ENCODE measurements at regions not wholly inside any gene's neighbourhood (a gene's known extent, or its start where the extent isn't known, plus 50 kb on each side); places are given as distances from the start of the nearest gene placed in this dataset.

DNA sequence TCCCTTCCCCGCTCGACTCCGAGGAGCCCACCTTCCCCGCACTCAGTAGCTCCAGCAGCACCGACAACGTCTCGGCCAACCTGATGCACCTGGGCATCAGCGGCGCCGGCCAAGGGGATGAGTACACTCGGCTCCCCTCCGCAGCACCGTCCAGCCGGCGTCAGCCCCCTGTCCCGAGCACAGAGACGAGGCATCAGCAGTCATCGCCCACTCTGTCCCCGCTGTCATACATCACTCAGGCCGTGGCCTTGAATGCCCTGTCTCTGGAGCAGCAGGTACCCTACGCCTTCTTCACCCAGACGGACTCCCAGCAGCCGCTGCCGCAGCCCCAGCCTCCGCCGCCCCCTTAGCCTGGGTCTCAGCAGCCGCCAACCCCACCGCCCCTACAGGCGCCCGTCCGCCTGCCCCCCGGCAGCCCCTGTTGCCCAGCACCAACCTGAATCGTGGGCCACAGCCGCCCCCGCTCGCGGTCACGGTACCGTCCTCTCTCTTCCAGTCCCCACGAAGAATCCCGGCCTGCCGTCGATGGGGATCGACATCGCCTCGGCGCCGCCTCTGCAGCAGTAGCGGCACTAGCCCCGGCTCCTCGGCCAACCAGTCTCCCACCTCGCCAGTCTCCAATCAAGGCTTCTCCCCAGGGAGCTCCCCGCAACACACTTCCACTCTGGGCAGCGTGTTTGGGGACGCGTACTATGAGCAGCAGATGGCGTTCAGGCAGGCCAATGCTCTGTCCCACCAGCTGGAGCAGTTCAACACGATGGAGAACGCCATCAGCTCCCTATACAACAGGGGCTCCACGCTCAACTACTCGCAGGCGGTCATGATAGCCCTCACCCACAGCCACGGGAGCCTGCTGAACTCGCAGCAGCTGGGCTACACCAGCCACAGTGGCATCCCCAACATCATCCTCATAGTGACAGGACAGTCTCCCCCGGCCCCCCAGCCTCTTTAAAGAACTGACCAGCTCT lies 1195.9 kb upstream of the CHAC2 start:
- TF ChIP-seq, protein P1, sequence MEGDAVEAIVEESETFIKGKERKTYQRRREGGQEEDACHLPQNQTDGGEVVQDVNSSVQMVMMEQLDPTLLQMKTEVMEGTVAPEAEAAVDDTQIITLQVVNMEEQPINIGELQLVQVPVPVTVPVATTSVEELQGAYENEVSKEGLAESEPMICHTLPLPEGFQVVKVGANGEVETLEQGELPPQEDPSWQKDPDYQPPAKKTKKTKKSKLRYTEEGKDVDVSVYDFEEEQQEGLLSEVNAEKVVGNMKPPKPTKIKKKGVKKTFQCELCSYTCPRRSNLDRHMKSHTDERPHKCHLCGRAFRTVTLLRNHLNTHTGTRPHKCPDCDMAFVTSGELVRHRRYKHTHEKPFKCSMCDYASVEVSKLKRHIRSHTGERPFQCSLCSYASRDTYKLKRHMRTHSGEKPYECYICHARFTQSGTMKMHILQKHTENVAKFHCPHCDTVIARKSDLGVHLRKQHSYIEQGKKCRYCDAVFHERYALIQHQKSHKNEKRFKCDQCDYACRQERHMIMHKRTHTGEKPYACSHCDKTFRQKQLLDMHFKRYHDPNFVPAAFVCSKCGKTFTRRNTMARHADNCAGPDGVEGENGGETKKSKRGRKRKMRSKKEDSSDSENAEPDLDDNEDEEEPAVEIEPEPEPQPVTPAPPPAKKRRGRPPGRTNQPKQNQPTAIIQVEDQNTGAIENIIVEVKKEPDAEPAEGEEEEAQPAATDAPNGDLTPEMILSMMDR (conservative IDR thresholded peaks at IDR 0.05; ENCODE audit: low read depth, low read length), result no peak
- no peak for TF ChIP-seq EZH2 (IDR thresholded peaks at IDR 0.05; ENCODE audit: borderline replicate concordance, low read depth, low read length, poor library complexity, severe bottlenecking)
